ENCODE measurements at regions not wholly inside any gene's neighbourhood (a gene's known extent, or its start where the extent isn't known, plus 50 kb on each side); places are given as distances from the start of the nearest gene placed in this dataset.

GRCh38 chr9:131808291-131808690 is 68.4 kb upstream of the RAPGEF1 start:
- TF ChIP-seq, protein P1, sequence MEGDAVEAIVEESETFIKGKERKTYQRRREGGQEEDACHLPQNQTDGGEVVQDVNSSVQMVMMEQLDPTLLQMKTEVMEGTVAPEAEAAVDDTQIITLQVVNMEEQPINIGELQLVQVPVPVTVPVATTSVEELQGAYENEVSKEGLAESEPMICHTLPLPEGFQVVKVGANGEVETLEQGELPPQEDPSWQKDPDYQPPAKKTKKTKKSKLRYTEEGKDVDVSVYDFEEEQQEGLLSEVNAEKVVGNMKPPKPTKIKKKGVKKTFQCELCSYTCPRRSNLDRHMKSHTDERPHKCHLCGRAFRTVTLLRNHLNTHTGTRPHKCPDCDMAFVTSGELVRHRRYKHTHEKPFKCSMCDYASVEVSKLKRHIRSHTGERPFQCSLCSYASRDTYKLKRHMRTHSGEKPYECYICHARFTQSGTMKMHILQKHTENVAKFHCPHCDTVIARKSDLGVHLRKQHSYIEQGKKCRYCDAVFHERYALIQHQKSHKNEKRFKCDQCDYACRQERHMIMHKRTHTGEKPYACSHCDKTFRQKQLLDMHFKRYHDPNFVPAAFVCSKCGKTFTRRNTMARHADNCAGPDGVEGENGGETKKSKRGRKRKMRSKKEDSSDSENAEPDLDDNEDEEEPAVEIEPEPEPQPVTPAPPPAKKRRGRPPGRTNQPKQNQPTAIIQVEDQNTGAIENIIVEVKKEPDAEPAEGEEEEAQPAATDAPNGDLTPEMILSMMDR (IDR thresholded peaks at IDR 0.05): no peak
- TF ChIP-seq EP300 (IDR thresholded peaks at IDR 0.05): no peak
